SK-MEL-5 (cell line): ENCODE measurements at regions not wholly inside any gene's neighbourhood (a gene's known extent, or its start where the extent isn't known, plus 50 kb on each side); places are given as distances from the start of the nearest gene placed in this dataset.
"Not testable (repeated sequence)": the region's sequence is repeated elsewhere in the genome, so short reads cannot be mapped to it uniquely, and the experiment has no call there.

Source experiments
- DNase-seq: peaks from one replicate; pipeline ENCODE4 v3.0.0-alpha.2; 2016; ENCODE audit warnings: low read depth, low spot score
- in situ Hi-C: cut with HindIII; loops from 2 replicates; pipeline ENCODE4 v1.10.0; 2016; ENCODE audit warnings: low sequenced_read_pairs, high pct_unique_total_duplicates, low pct_unique_long_range_greater_than_20kb

DNA sequence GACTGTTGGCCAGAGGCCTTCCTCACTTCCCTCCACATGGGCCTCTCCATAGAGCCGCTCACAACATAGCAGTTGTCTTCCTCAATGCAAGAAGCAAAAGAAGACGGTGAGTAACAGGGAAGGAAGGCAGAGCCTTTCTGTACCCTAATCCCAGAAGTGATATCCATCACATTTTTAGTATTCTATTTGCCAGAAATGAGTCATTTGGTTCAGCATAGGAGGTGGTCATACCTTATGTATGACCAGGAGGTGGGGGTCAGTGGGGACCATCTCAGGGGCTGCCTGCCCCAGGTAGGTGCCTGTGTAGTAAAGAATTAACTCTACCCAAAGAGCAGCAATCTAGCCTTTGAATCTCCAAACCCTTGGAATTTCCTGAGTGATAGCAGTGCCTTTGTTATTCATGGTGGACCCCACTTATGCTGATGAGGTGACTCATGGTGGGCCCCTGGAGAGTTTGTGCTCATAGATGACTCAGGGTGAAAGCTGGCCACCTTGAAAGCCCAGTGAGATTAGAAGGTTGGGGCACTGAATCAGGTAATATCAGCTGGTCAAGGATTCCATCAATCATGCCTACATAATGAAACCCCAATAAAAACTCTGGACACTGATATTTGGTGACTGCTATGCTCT is 323.9 kb upstream of the IGF1R start:
- DNase-seq = no peak
- in situ Hi-C loops = no loop called here

DNA sequence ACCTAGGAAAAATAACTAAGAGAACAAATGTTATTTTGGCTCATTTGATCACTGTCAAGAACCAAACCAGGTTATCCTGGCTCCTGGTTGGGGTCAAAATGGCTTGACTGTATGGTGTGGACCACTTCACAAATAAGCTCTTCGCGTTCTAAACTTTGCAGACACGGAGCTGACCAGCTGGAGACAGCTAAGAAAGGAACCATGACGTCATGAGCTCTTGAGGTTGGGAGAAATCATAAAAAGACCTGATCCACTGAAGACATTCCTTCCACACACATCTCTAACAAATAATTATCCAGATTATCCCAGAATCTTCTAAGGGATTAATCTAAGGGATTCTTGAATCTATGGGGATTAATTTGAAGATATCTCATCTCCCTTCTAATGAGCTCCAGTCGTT is 321.5 kb upstream of the IGF1R start:
- in situ Hi-C loops = no loop called here
- DNase-seq = no peak

DNA sequence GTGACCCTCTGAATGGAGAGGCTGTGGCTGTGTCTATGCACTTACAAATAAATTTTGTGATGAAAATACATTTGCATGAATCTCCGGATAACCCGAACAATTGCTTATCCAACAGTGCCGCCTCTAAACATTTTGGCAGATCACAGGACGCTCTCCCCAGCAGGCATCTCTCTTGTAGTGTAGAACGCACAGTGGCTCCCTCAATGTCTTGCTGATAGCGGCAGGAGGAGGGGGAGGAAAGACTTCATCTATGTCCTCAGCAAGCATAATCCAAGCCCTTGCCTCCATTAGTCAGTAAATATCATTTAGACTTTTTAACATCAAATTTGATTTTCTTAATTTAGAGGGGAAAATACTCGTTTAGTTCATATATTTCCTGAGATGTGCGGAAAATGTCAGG is 318.1 kb upstream of the IGF1R start:
- no peak for DNase-seq
- in situ Hi-C loops = no loop called here

DNA sequence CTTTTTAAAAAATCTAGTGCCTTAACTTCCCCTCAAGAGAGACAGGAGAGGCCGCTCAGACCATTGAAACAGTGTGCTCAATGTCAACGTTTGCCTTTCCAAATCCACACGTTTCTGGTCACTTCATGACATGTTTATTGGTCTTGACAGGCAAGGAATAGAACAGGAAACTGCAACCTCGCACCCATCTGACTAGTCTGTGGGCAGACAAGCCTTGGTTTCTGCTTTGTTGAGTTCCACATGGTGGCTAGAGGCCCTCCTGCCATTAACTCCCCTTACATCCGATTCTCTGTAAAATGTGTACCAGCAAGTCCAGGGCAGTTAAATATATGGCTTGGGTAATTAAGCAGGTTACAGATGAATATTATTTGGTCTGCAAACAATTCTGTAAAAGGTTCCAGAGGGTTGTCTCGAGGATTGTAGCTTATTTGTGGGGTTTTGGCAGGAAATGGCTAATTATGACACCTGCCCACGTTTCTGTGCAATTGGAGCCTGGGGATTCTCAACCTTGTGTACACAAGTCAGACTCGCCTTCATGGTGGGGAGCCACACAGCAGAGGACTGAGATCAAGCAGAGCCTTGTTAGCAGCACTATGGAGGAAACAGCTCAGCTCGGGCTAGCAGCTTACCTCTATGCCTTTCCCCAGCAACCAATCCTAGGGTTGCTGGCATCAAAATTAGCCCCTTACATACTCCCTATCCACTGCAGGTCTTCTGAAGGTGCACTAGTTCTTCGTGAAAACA is 317.5 kb upstream of the IGF1R start:
- in situ Hi-C loops = no loop called here
- DNase-seq = no peak

DNA sequence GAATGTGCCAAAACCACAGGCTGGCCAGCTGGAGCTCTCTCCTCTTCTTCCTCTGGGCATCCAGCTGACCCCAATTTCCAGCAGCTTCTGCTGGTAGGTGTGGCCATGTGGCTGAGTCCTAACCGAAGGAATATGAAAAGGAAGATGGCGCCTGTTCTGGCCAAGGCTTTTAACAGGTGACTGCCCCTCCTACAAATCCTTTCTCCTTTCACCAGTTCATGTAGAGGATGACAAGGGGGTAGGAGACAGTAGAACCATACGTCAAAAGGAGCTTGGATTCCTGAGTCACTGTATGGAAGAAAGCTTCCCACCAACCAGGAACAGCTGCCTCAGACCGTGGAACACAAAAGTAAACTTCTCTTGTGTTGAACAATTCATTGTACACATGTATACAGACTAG is 316.7 kb upstream of the IGF1R start:
- no peak for DNase-seq
- in situ Hi-C loops = no loop called here

DNA sequence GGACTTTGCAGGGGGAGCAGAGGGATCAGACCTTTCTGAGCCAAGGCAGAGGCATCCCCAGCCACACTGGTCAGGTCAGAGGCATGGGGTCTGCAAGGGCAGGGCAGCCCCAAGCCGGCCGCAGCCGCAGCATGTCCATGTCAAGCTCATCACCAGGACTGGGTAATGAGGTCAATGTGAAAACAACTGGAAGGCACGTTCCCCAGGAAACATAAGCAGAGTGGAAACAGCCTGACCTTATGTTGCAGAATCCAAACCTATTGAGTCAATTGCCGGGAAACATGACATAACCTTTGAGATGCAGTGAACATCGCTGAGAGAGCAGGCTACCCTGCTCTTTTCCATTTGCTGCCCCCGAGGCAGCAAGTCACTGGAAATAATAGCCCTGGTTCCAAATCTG is 315.1 kb upstream of the IGF1R start:
- in situ Hi-C loops = no loop called here
- no peak for DNase-seq

DNA sequence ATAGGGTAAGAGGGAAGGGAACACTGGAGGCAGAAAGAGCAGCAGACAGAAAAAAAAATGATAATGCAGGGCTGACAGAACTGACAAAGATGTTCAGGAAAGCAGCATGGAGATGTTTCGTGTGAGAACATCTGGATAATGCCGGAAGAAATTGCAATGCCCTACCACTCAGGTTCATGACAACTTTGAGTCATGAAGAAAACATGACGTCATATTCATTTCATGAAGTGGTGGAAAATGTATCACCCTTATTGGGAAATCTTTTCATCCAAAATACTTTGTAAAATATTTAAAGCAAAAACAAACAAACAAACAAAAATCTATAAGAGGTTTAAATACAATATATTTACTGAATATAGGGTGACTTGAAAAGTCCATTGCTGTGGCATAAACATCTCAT is 305.4 kb upstream of the IGF1R start:
- DNase-seq = no peak
- in situ Hi-C loops = no loop called here

DNA sequence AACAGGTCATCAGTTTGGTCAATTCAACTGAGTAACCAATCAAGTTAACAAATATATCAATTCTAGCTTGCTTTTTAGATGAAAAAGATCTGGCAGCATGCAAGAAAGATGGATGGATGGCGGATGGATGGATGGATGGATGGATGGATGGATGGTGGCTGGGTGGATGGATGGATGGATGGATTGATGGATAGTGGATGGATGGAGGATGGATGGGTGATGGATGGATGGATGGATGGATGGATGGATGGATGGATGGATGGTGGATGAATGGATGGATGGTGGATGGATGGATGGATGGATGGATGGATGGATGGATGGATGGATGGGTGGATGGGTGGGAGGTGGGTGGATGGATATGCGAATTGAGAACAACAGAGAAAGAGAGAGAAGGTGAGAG is 303.7 kb upstream of the IGF1R start:
- in situ Hi-C loops = no loop called here
- DNase-seq = no peak

DNA sequence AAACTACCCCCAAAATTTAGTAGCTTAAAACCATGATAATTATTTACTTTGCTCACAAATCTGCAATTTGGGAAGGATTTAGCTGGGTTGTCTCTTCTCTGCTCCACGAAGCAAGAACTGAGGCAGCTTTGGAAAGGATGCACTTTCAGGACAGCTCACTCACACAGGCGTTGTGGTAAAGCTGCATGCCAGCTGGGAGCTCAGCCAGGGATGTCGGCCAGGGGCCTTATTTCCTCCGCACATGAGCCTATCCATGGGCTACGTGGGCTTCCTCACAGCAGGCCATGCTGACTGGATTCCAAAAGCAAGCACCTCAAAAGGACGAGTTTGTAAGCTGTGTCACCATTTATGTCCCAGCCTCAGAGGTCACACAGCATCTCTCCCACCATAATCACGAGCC is 301.3 kb upstream of the IGF1R start:
- DNase-seq = no peak
- in situ Hi-C loops = no loop called here

DNA sequence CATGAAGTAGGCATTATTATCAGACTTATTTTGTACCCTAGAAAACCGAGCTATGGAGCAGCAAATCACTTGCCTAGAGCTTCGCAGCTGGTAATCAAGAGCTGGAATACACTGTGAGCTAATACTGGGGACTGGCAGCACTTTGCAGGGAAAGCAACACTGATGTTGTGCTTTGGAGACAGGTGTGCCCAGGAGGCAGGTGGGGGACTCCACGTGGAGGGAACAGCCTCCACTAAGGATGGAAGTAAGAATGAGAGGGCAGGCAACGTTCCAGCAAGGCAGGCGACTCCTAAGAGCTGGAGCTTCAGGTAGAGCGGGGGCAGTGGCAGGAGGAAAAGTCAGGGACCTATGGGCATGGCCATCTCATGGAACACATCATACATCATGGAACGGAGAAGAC is 300.5 kb upstream of the IGF1R start:
- in situ Hi-C loops = no loop called here
- no peak for DNase-seq

DNA sequence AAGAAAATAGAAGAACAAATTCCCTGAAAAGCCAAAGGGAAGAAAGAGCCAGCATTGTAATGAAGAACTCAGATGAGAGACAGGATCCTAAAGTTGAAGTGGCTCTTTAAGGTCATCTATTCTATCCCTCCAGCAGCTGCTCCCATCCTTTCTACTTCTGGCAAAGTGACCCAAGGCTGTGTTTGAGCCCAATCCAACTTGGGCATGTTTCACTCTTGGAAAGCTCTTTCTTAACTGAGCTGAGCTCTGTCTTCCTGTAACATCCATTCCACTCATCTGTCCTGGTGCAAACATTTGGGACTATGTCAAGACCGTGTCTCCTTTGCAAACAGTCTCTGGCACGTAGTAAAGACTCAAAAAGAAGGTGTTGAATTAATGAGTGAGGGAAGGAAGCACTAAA is 298.1 kb upstream of the IGF1R start:
- DNase-seq = no peak
- in situ Hi-C loops = no loop called here

DNA sequence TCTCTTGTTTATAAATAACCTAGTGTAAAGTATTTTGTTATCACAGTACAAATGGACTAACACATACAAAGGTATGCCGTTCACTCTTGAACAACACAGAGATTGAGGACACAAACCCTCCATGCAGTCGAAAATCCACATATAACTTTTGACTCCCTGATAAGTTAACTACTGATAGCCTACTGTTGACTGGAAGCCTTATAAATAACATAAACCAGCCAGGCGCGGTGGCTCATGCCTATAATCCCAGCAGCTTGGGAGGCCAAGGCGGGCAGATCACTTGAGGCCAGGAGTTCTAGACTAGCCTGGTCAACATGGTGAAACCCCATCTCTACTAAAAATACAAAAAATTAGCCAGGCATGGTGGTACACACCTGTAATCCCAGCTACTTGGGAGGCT is 290.1 kb upstream of the IGF1R start:
- in situ Hi-C loops, DNase-seq: not testable (repeated sequence)

DNA sequence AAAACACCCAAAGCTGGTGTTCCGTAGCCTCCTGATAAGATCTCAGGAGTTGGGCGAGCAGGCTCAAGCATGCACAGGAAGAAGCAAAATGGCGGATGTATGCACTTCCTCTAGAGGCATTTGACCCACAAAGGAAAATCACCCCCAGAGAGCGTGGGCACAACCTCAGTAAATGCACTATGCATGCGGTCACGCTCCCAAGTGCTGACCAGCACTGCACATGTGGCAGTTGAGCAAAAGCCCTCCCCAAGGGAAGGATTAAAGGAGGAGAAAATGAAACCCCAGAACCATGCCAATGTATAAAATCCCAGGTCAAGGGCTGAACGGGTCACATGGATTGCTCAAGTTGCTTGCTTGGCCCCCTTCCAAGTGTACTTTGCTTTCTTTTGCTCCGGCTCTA is 289.4 kb upstream of the IGF1R start:
- no peak for DNase-seq
- in situ Hi-C loops = no loop called here

DNA sequence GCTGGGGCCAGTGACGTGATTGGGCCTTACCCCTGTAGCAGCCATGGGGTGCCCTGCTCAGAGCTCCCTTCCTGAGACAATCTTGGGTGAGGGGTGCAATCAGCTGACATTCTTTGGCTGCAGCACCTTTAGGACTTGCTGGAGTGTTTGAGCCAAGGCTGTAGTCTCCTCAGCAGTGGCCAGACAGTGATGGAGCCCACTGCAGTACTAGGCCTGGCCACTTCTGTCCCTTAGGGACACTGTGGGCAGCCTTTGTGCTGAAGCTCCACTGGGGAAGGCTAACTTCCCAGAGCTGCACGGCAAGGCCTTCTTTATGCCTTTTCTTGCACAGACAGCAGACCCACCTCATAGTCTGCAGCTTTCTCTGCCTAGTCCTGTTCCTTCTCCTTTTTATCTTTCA is 284.9 kb upstream of the IGF1R start:
- no peak for DNase-seq
- in situ Hi-C loops = no loop called here

DNA sequence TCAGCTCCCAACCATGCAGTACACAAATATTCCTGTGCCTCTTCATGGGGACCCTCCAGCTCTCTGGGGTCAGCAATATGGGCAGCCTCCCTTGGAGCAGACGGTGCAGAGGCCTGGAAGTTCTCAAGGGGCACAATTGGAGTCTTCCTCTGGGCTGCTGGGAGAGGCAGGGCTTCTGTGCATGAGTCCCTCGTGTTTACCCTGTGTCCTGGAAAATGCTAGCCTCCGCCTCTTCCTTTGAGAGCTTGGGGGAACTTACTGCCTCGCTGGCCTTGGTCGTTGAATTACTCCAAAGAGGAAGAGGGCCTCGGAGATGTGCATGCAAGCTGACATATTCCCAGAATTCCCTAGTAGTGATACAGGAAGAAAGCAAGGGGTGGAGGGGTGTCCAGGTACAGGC is 284.4 kb upstream of the IGF1R start:
- in situ Hi-C loops = no loop called here
- DNase-seq = no peak

DNA sequence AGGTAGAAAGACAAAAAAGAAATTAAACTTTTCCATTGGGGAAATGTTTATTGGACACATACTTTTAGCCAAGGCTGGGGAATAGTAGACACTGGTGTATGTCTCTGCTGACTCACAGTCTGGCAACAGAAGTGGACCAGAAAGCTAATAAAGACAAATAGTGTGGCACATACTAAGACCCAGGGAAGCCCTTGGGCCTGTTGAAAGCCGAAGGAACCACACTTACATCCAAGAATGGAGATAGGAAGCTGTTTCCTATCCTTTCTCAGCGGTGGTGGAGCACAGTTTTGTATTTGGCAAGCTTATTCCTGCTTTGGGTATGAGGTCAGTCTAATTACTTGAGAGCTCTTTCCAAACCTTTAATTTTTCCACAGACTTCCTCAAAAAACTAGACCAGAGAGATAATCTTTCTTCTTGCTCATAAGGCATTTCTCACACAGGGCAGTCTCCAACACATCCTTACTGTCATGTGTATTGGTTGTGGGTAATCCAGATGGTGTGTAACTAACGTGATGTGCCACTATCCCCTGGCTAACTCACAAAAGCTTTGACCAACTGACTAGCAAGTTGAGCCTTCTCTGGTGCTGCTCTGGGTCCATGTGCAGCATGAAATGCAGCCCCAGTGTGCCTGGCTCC is 279.1 kb upstream of the IGF1R start:
- DNase-seq = no peak
- in situ Hi-C loops = no loop called here

DNA sequence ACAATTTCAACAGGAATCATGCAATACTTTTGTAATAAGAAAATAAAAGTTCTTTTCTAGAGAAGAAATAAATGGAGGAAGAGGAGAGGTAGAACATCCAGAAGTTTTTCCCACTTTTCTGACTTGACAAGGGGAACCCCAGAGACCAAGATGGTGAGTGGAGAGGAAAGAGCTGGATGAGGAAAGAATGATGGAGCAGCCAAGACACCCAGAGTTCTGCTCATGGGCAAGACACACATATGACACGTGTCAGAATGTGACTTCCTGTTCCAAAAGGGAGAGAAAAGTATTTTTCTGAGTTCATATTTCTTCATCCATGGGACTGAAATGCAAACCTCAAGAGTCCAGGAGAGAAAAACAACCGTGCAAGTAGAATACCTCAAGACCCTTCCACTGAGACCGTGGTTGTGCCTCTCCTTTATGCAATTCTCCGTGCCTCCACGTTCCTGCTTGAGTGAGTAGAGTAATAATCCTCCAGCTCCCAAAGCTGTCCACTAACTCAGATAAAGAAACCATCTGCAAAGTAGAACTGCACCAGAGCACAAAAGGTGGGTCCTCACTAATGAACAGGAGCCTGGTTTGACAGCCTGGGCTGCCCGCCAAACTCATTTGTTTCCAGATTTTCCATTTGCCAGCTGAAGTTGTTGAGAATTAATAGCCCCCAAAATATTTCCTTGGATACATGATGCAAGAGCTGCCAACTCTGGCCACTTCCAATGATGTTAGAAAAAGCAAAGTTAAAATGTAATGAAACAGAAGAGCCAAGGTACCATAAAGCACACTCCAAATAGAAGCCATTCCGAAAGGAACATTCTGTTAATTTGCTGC is 272.6 kb upstream of the IGF1R start:
- no peak for DNase-seq
- in situ Hi-C loops = no loop called here

DNA sequence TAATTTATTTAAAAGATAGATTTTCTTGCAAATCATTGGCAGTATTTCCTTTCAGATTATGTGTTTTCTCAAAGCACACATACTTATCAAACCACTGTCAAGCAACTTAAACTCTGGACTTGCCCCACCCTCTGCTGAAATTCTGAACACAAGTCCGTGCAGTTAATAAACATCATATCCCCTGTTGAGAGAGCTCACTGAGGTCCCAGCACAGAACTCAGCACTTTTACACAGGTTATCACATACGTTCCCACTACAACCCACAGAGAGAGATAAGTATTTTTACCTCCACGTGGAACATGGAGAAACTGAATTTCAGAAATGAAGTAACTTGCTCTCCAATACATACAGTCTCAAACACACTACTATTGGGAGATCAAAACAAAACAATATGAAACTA is 267.6 kb upstream of the IGF1R start:
- DNase-seq = no peak
- in situ Hi-C loops = no loop called here
